Fibroblast of lung (primary cell): ENCODE measurements at regions not wholly inside any gene's neighbourhood (a gene's known extent, or its start where the extent isn't known, plus 50 kb on each side); places are given as distances from the start of the nearest gene placed in this dataset.

ENCODE experiments used
- DNase-seq, 2 donors: peaks; one replicate each; pipeline versions ENCODE4 v3.0.0 to v3.0.0-alpha.2; 2010; ENCODE audit warnings: low read depth in 2 of 2
- H2AFZ ChIP-seq: 2 replicates; pipeline ENCODE4 v1.5.1; 2012; ENCODE audit warnings: low read length, control low read depth, inconsistent platforms
- H3K27ac ChIP-seq: 2 replicates; pipeline ENCODE4 v1.5.1; 2011; ENCODE audit warnings: low read length, control low read depth; ENCODE audit not compliant: insufficient read depth
- H3K27me3 ChIP-seq: 2 replicates; pipeline ENCODE4 v1.5.1; 2011; ENCODE audit warnings: mild to moderate bottlenecking, low read length; ENCODE audit not compliant: control insufficient read depth, insufficient read depth
- H3K36me3 ChIP-seq: 2 replicates; pipeline ENCODE4 v1.5.1; 2011; ENCODE audit warnings: low read length; ENCODE audit not compliant: control insufficient read depth, insufficient read depth
- H3K4me1 ChIP-seq: 2 replicates; pipeline ENCODE4 v1.5.1; 2011; ENCODE audit warnings: low read length; ENCODE audit not compliant: control insufficient read depth, insufficient read depth; ENCODE audit errors: extremely low read depth
- H3K4me2 ChIP-seq: 2 replicates; pipeline ENCODE4 v1.5.1; 2011; ENCODE audit warnings: low read length, control low read depth; ENCODE audit not compliant: insufficient read depth; ENCODE audit errors: extremely low read depth
- H3K4me3 ChIP-seq, 4 experiments: fragments of 200-600 bp in 1 of 4; sonication (generic) in 1 of 4; replicated peaks in 1 of 4; 2 replicates each; pipeline ENCODE4 v1.5.1; 2011 to 2016; ENCODE audit warnings: low read length in 4 of 4, low read depth in 3 of 4, mild to moderate bottlenecking in 3 of 4, control low read depth in 2 of 4, inconsistent platforms in 1 of 4, mixed read lengths in 1 of 4; ENCODE audit not compliant: insufficient read depth in 1 of 4; ENCODE audit errors: control extremely low read depth in 1 of 4
- H3K79me2 ChIP-seq: 2 replicates; pipeline ENCODE4 v1.5.1; 2012; ENCODE audit warnings: mild to moderate bottlenecking, low read length, inconsistent platforms; ENCODE audit not compliant: control insufficient read depth, insufficient read depth
- H3K9ac ChIP-seq: 2 replicates; pipeline ENCODE4 v1.5.1; 2011; ENCODE audit warnings: mild to moderate bottlenecking, low read length, control low read depth; ENCODE audit not compliant: insufficient read depth
- H3K9me3 ChIP-seq: 2 replicates; pipeline ENCODE4 v1.5.1; 2012; ENCODE audit warnings: low read depth, low read length; ENCODE audit not compliant: control insufficient read depth, insufficient read depth
- H4K20me1 ChIP-seq: 2 replicates; pipeline ENCODE4 v1.5.1; 2011; ENCODE audit warnings: low read length; ENCODE audit not compliant: control insufficient read depth, insufficient read depth; ENCODE audit errors: extremely low read depth
- EZH2 ChIP-seq: IDR thresholded peaks from 2 replicates; pipeline ENCODE4 v1.5.1; 2012; ENCODE audit warnings: low read length, control low read depth, mild to moderate bottlenecking; ENCODE audit errors: missing control alignments
- TF ChIP-seq, protein P1 (sequence below), 2 donors: IDR thresholded peaks in 1 of 2; conservative IDR thresholded peaks in 1 of 2; 1 replicate in 1 of 2; 2 replicates in 1 of 2; pipeline ENCODE4 v1.5.1; 2011 to 2012; ENCODE audit warnings: low read length in 2 of 2, control low read depth in 1 of 2, inconsistent platforms in 1 of 2, low read depth in 1 of 2, mild to moderate bottlenecking in 1 of 2

GRCh38 chr11:112776834-112777233 lies 184.4 kb upstream of the NCAM1 start:
- H3K79me2 ChIP-seq, result no peaks in the 10 kb centered on the region
- H3K4me3 ChIP-seq, result no peak overlapping the region
- DNase-seq, result no peak
- H3K27ac ChIP-seq, result no peak overlapping the region
- H3K27me3 ChIP-seq, result no peaks in the 10 kb centered on the region
- no peaks in the 10 kb centered on the region for H4K20me1 ChIP-seq
- no peak overlapping the region for H3K4me2 ChIP-seq
- no peaks in the 10 kb centered on the region for H3K4me1 ChIP-seq
- H3K9me3 ChIP-seq, result no peaks in the 10 kb centered on the region
- no peak overlapping the region for H3K9ac ChIP-seq
- no peaks in the 10 kb centered on the region for H3K36me3 ChIP-seq
- H2AFZ ChIP-seq, result no peak overlapping the region
- TF ChIP-seq EZH2, result no peak
- TF ChIP-seq, protein P1, sequence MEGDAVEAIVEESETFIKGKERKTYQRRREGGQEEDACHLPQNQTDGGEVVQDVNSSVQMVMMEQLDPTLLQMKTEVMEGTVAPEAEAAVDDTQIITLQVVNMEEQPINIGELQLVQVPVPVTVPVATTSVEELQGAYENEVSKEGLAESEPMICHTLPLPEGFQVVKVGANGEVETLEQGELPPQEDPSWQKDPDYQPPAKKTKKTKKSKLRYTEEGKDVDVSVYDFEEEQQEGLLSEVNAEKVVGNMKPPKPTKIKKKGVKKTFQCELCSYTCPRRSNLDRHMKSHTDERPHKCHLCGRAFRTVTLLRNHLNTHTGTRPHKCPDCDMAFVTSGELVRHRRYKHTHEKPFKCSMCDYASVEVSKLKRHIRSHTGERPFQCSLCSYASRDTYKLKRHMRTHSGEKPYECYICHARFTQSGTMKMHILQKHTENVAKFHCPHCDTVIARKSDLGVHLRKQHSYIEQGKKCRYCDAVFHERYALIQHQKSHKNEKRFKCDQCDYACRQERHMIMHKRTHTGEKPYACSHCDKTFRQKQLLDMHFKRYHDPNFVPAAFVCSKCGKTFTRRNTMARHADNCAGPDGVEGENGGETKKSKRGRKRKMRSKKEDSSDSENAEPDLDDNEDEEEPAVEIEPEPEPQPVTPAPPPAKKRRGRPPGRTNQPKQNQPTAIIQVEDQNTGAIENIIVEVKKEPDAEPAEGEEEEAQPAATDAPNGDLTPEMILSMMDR (conservative IDR thresholded peaks at IDR 0.05 in 1 of 2, IDR thresholded peaks at IDR 0.05 in 1 of 2; ENCODE audit: low read depth in 1 of 2, low read length in 2 of 2), result no peak

- TF ChIP-seq EZH2, result no peak
- TF ChIP-seq, protein P1 (conservative IDR thresholded peaks at IDR 0.05 in 1 of 2, IDR thresholded peaks at IDR 0.05 in 1 of 2; ENCODE audit: low read depth in 1 of 2, low read length in 2 of 2), result no peak
- H3K27me3 ChIP-seq, result no peaks in the 10 kb centered on the region
- no peak for DNase-seq
- H3K4me3 ChIP-seq, result no peak overlapping the region
- no peaks in the 10 kb centered on the region for H3K4me1 ChIP-seq
- H3K36me3 ChIP-seq, result no peaks in the 10 kb centered on the region
- no peak overlapping the region for H3K4me2 ChIP-seq
- H3K9ac ChIP-seq, result no peak overlapping the region
- H2AFZ ChIP-seq, result no peak overlapping the region
- H3K9me3 ChIP-seq, result no peaks in the 10 kb centered on the region
- H3K27ac ChIP-seq, result no peak overlapping the region
- H4K20me1 ChIP-seq, result no peaks in the 10 kb centered on the region
- no peaks in the 10 kb centered on the region for H3K79me2 ChIP-seq
These were observed 183.9 kb upstream of the NCAM1 start for GRCh38 chr11:112777283-112777751.

GRCh38 chr11:112778091-112778876 lies 182.9 kb upstream of the NCAM1 start:
- H3K9me3 ChIP-seq, result no peaks in the 10 kb centered on the region
- no peak overlapping the region for H3K27ac ChIP-seq
- H3K4me1 ChIP-seq, result no peaks in the 10 kb centered on the region
- TF ChIP-seq, protein P1 (conservative IDR thresholded peaks at IDR 0.05 in 1 of 2, IDR thresholded peaks at IDR 0.05 in 1 of 2; ENCODE audit: low read depth in 1 of 2, low read length in 2 of 2), result no peak
- TF ChIP-seq EZH2, result no peak
- no peak overlapping the region for H2AFZ ChIP-seq
- no peaks in the 10 kb centered on the region for H3K79me2 ChIP-seq
- no peak overlapping the region for H3K4me3 ChIP-seq
- no peaks in the 10 kb centered on the region for H4K20me1 ChIP-seq
- no peak overlapping the region for H3K9ac ChIP-seq
- H3K4me2 ChIP-seq, result no peak overlapping the region
- no peak for DNase-seq
- no peaks in the 10 kb centered on the region for H3K36me3 ChIP-seq
- H3K27me3 ChIP-seq, result no peaks in the 10 kb centered on the region
